ENCODE measurements at regions not wholly inside any gene's neighbourhood (a gene's known extent, or its start where the extent isn't known, plus 50 kb on each side); places are given as distances from the start of the nearest gene placed in this dataset.

- ChIA-PET POLR2A (no interaction called here), CTCF (interaction anchor here (1.1 kb wide), 1 partner anchor 9 kb away, joined by 5 read pairs; no protein-coding TSS in a partner anchor)
- ATAC-seq (no peak), DNase-seq (ENCODE audit: low spot score) (no peak)
- Mint-ChIP-seq H3K4me3 (no peak overlapping the region), H3K27me3 (ENCODE audit: low read depth) (no peaks in the 10 kb centered on the region), H3K27ac (no peak overlapping the region), H3K9me3 (no peaks in the 10 kb centered on the region), H3K4me1 (0 out of 2 replicates have a peak, but pooled peaks cover under 1% of the 10 kb centered on the region), H3K36me3 (no peaks in the 10 kb centered on the region)
- TF ChIP-seq ESRRA (CRISPR knock-in tag; IDR thresholded peaks at IDR 0.05; ENCODE audit: borderline replicate concordance), result no peak
- TF ChIP-seq TCF7 (CRISPR knock-in tag; IDR thresholded peaks at IDR 0.05; ENCODE audit: low read depth), result no peak
- no peak for TF ChIP-seq RORB (CRISPR knock-in tag; IDR thresholded peaks at IDR 0.05)
- no peak for TF ChIP-seq NR1H2 (CRISPR knock-in tag; IDR thresholded peaks at IDR 0.05)
- TF ChIP-seq IRF1 (CRISPR knock-in tag; IDR thresholded peaks at IDR 0.05), result no peak
- no peak for TF ChIP-seq ZNF396 (CRISPR knock-in tag; IDR thresholded peaks at IDR 0.05; ENCODE audit: borderline replicate concordance)
- TF ChIP-seq E2F1 (CRISPR knock-in tag; IDR thresholded peaks at IDR 0.05), result no peak
- TF ChIP-seq E2F4 (CRISPR knock-in tag; IDR thresholded peaks at IDR 0.05; ENCODE audit: borderline replicate concordance, low read depth), result no peak
- TF ChIP-seq STAT6 (CRISPR knock-in tag; conservative IDR thresholded peaks at IDR 0.05; ENCODE audit: low read depth), result no peak
- no peak for TF ChIP-seq ZNF423 (CRISPR knock-in tag; IDR thresholded peaks at IDR 0.05)
- TF ChIP-seq ATF3 (CRISPR knock-in tag; conservative IDR thresholded peaks at IDR 0.05), result no peak
- no peak for TF ChIP-seq ZNF121 (CRISPR knock-in tag; IDR thresholded peaks at IDR 0.05)
- TF ChIP-seq FOXP1 (CRISPR knock-in tag; IDR thresholded peaks at IDR 0.05; ENCODE audit: borderline replicate concordance), result no peak
- no peak for TF ChIP-seq SMAD4 (CRISPR knock-in tag; IDR thresholded peaks at IDR 0.05)
- TF ChIP-seq ZNF512 (CRISPR knock-in tag; IDR thresholded peaks at IDR 0.05; ENCODE audit: borderline replicate concordance), result no peak
- TF ChIP-seq, protein P1, sequence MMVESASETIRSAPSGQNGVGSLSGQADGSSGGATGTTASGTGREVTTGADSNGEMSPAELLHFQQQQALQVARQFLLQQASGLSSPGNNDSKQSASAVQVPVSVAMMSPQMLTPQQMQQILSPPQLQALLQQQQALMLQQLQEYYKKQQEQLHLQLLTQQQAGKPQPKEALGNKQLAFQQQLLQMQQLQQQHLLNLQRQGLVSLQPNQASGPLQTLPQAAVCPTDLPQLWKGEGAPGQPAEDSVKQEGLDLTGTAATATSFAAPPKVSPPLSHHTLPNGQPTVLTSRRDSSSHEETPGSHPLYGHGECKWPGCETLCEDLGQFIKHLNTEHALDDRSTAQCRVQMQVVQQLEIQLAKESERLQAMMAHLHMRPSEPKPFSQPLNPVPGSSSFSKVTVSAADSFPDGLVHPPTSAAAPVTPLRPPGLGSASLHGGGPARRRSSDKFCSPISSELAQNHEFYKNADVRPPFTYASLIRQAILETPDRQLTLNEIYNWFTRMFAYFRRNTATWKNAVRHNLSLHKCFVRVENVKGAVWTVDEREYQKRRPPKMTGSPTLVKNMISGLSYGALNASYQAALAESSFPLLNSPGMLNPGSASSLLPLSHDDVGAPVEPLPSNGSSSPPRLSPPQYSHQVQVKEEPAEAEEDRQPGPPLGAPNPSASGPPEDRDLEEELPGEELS (CRISPR knock-in tag; IDR thresholded peaks at IDR 0.05), result no peak
These were observed 444.9 kb downstream of the SOX9 start for GRCh38 chr17:72565758-72566157.

Data from WTC11 (cell line).